HL-60 (cell line): ENCODE measurements at regions not wholly inside any gene's neighbourhood (a gene's known extent, or its start where the extent isn't known, plus 50 kb on each side); places are given as distances from the start of the nearest gene placed in this dataset.

Experiments used
- CTCF ChIP-seq: IDR thresholded peaks from one replicate; pipeline ENCODE4 v1.5.1; 2011; ENCODE audit warnings: low read length, control low read depth, inconsistent platforms; ENCODE audit not compliant: insufficient read depth
- GABPA ChIP-seq: IDR thresholded peaks from 2 replicates; pipeline ENCODE4 v1.6.1; 2012; ENCODE audit warnings: low read depth
- POLR2AphosphoS5 ChIP-seq: IDR thresholded peaks from 2 replicates; pipeline ENCODE4 v1.6.1; 2012; ENCODE audit warnings: low read depth
- REST ChIP-seq: IDR thresholded peaks from 2 replicates; pipeline ENCODE4 v1.6.1; 2012; ENCODE audit warnings: low read depth; ENCODE audit not compliant: insufficient replicate concordance

GRCh38 chr2:216574046-216574445, 59.2 kb upstream of the IGFBP2 start:
- no peak for TF ChIP-seq CTCF
- no peak for TF ChIP-seq REST
- TF ChIP-seq POLR2AphosphoS5: no peak
- TF ChIP-seq GABPA: no peak
